ENCODE measurements at regions not wholly inside any gene's neighbourhood (a gene's known extent, or its start where the extent isn't known, plus 50 kb on each side); places are given as distances from the start of the nearest gene placed in this dataset.

GRCh38 chr3:152930516-152930915 is 95.6 kb downstream of the P2RY1 start:
- Mint-ChIP-seq H3K4me3 (no peak overlapping the region), H3K27ac (no peak overlapping the region), H3K9me3 (no peaks in the 10 kb centered on the region), H3K4me1 (no peaks in the 10 kb centered on the region), H3K27me3 (peaks cover 0 to 14% of the 10 kb centered on the region in 2 donors), H3K36me3 (no peaks in the 10 kb centered on the region)
- DNase-seq, result no peak
- ATAC-seq (replicated peaks), result no peak

DNA sequence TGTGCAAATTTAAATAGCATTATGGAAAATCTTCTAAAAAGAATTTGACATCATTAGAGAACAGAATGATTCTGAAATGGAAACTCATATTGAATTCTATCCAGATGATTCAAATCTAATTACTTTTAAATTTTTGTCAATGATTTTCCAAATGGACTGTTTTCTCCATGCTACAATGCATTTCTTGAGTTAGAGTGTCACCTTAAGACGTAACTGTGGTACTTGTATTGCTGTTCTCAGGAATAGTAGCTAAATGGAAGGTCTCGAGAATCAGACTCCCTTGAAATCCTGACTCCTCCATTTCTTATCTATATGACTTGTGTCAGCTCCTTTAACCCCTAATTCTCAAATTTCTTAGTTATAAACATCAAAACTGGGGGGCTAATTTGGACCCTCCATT is 102.3 kb downstream of the P2RY1 start:
- no peak for DNase-seq
- Mint-ChIP-seq H3K27me3 (peaks cover 0 to 6% of the 10 kb centered on the region in 2 donors), H3K9me3 (no peaks in the 10 kb centered on the region), H3K36me3 (no peaks in the 10 kb centered on the region), H3K4me1 (no peaks in the 10 kb centered on the region), H3K4me3 (no peak overlapping the region), H3K27ac (no peak overlapping the region)
- ATAC-seq (replicated peaks), result no peak

GRCh38 chr3:152938974-152939636 is 104.2 kb downstream of the P2RY1 start:
- H3K27me3 Mint-ChIP-seq, result peaks cover 0 to 6% of the 10 kb centered on the region in 2 donors
- ATAC-seq (replicated peaks) (no peak), DNase-seq (no peak)
- H3K9me3 Mint-ChIP-seq, result no peaks in the 10 kb centered on the region
- H3K4me3 Mint-ChIP-seq, result no peak overlapping the region
- no peaks in the 10 kb centered on the region for H3K36me3 Mint-ChIP-seq
- H3K4me1 Mint-ChIP-seq, result no peaks in the 10 kb centered on the region
- no peak overlapping the region for H3K27ac Mint-ChIP-seq

GRCh38 chr3:152941859-152942258 is 106.9 kb downstream of the P2RY1 start:
- Mint-ChIP-seq H3K9me3 (no peaks in the 10 kb centered on the region), H3K27ac (no peak overlapping the region), H3K36me3 (no peaks in the 10 kb centered on the region), H3K4me3 (no peak overlapping the region), H3K27me3 (no peaks in the 10 kb centered on the region), H3K4me1 (no peaks in the 10 kb centered on the region)
- DNase-seq (no peak), ATAC-seq (replicated peaks) (no peak)

- H3K4me3 Mint-ChIP-seq, result no peak overlapping the region
- no peaks in the 10 kb centered on the region for H3K27me3 Mint-ChIP-seq
- H3K27ac Mint-ChIP-seq, result no peak overlapping the region
- DNase-seq (no peak), ATAC-seq (replicated peaks) (no peak)
- no peaks in the 10 kb centered on the region for H3K9me3 Mint-ChIP-seq
- H3K4me1 Mint-ChIP-seq, result no peaks in the 10 kb centered on the region
- no peaks in the 10 kb centered on the region for H3K36me3 Mint-ChIP-seq
Observed at GRCh38 chr3:152942366-152942765, 107.4 kb downstream of the P2RY1 start.

- Mint-ChIP-seq H3K27me3 (no peaks in the 10 kb centered on the region), H3K4me3 (no peak overlapping the region), H3K36me3 (no peaks in the 10 kb centered on the region), H3K9me3 (no peaks in the 10 kb centered on the region), H3K4me1 (no peaks in the 10 kb centered on the region), H3K27ac (no peak overlapping the region)
- ATAC-seq (replicated peaks) (no peak), DNase-seq (no peak)
Observed at GRCh38 chr3:152943645-152944044, 108.7 kb downstream of the P2RY1 start.

DNA sequence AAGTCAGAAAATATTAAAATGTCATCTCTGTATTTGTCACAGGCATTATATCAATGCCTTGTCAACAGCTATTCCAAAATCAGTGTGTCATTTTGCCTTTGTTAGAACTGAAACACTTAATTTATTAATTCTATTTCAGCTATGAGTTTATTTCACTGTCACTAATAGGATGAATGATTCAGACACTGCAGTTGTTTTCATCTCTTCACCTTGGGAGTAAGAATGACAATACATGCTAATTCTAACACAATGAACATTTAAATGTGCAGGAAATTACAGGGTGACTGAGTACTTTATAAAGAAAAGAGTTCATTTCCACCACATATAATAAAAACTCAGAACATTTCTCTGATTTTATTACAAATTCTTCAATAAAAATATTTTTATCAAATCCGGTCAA is 109.7 kb downstream of the P2RY1 start:
- ATAC-seq (replicated peaks), result no peak
- Mint-ChIP-seq H3K4me1 (no peaks in the 10 kb centered on the region), H3K36me3 (no peaks in the 10 kb centered on the region), H3K27me3 (peaks cover 0 to 1% of the 10 kb centered on the region in 2 donors), H3K27ac (no peak overlapping the region), H3K9me3 (no peaks in the 10 kb centered on the region), H3K4me3 (no peak overlapping the region)
- no peak for DNase-seq

DNA sequence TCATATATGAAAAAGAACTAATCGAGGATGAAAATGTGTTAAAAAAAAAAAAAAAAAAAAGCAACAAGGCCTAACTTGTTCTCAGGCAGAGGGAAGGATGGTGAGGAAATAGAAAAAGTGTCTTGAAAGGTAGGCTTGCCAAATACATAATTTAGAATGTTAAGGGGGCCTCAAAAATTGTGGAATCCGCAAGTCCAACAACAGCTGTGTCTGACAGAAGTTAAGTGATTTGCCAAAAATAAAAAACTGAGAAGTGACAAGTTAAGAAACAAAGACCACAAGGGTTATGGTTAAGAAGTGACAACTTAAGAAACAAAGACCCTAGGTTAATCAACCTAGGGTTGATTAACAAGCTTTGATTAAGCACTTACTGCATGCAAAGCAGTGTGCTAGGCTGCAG is 110.6 kb downstream of the P2RY1 start:
- H3K4me3 Mint-ChIP-seq, result no peak overlapping the region
- H3K36me3 Mint-ChIP-seq, result no peaks in the 10 kb centered on the region

DNA sequence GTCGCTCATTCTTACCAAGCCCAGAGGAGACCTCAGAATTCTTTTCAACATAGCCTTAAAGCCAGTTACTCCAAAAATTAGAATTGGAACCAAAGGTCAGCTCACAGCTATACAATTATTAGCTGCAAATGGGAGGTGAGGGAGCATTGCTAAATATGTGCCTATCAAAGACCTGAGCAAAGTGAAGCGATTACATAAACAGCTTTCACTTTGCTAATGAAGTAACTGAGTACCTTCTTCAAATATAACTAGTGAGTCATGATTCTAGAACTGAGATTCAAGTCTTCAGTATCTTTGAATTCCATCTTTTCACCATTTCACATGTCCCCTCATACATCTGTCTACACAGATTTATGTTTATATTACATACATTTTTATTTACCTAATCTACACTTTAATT is 122.6 kb downstream of the P2RY1 start:
- peaks cover 1 to 3% of the 10 kb centered on the region in 2 donors for H3K4me1 Mint-ChIP-seq
- no peaks in the 10 kb centered on the region for H3K36me3 Mint-ChIP-seq
- H3K4me3 Mint-ChIP-seq, result no peak overlapping the region
- H3K27me3 Mint-ChIP-seq, result no peaks in the 10 kb centered on the region
- no peak for DNase-seq
- ATAC-seq (replicated peaks), result no peak
- H3K9me3 Mint-ChIP-seq, result no peaks in the 10 kb centered on the region
- H3K27ac Mint-ChIP-seq, result no peak overlapping the region

More for the DNA sequence above, 110.6 kb downstream of the P2RY1 start:
- Mint-ChIP-seq H3K27ac (no peak overlapping the region), H3K9me3 (no peaks in the 10 kb centered on the region), H3K27me3 (peaks cover 0 to 5% of the 10 kb centered on the region in 2 donors), H3K4me1 (no peaks in the 10 kb centered on the region)
- ATAC-seq (replicated peaks) (no peak), DNase-seq (no peak)

DNA sequence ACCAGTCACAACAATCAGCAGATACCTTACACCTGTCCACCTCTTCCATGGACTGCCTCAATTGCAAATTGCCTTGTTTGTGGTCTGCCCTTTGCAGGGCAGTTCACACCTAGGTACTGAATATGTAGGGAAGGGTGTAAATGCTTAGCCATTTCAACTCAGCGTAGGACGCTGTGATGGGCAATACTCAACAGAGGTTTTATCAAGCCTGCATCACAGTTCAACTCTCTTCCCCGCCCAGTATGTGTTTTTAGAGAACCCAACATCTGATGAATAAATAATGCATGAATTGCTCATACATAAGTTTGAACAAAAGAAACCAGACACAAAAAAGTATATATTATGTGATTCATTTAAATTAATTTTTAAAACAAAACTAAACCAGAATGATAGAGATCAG is 124.4 kb downstream of the P2RY1 start:
- Mint-ChIP-seq H3K4me1 (peaks cover 10 to 19% of the 10 kb centered on the region in 2 donors), H3K4me3 (no peak overlapping the region), H3K36me3 (peaks cover 0 to 8% of the 10 kb centered on the region in 2 donors), H3K27ac (no peak overlapping the region), H3K9me3 (peaks cover 0 to 8% of the 10 kb centered on the region in 2 donors), H3K27me3 (no peaks in the 10 kb centered on the region)
- no peak for ATAC-seq (replicated peaks)
- DNase-seq, result no peak

GRCh38 chr3:152960684-152961083 is 125.8 kb downstream of the P2RY1 start:
- DNase-seq (no peak), ATAC-seq (replicated peaks) (no peak)
- H3K27me3 Mint-ChIP-seq, result no peaks in the 10 kb centered on the region
- H3K4me3 Mint-ChIP-seq, result no peak overlapping the region
- no peak overlapping the region for H3K27ac Mint-ChIP-seq
- H3K9me3 Mint-ChIP-seq, result peaks cover 0 to 8% of the 10 kb centered on the region in 2 donors
- H3K4me1 Mint-ChIP-seq, result peaks cover 17 to 33% of the 10 kb centered on the region in 2 donors
- H3K36me3 Mint-ChIP-seq, result peaks cover 0 to 9% of the 10 kb centered on the region in 2 donors

DNA sequence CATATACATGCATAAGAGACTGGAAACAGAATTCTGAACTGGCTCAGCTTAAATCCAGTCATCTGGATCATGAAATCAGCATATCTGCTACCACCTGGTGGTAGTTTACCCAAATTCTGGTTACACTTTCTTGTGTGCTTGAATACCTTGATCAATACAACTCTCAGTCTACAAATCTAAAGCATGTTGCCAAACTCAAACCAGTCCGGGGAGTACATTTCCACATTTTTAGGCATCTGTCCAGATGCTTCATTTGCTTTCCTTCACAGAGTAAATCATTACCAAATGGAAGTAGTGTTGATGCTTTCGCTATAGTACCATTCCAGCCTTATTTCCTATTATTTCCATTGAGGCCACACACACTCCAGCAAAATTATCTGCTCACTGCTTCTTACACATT is 126.4 kb downstream of the P2RY1 start:
- H3K4me3 Mint-ChIP-seq, result no peak overlapping the region
- H3K4me1 Mint-ChIP-seq, result peaks cover 17 to 33% of the 10 kb centered on the region in 2 donors
- H3K27ac Mint-ChIP-seq, result no peak overlapping the region
- no peak for DNase-seq
- peaks cover 0 to 8% of the 10 kb centered on the region in 2 donors for H3K9me3 Mint-ChIP-seq
- H3K36me3 Mint-ChIP-seq, result peaks cover 0 to 9% of the 10 kb centered on the region in 2 donors
- peak in 1 of 2 donors; percentile 22 for ATAC-seq (replicated peaks)
- H3K27me3 Mint-ChIP-seq, result no peaks in the 10 kb centered on the region

DNA sequence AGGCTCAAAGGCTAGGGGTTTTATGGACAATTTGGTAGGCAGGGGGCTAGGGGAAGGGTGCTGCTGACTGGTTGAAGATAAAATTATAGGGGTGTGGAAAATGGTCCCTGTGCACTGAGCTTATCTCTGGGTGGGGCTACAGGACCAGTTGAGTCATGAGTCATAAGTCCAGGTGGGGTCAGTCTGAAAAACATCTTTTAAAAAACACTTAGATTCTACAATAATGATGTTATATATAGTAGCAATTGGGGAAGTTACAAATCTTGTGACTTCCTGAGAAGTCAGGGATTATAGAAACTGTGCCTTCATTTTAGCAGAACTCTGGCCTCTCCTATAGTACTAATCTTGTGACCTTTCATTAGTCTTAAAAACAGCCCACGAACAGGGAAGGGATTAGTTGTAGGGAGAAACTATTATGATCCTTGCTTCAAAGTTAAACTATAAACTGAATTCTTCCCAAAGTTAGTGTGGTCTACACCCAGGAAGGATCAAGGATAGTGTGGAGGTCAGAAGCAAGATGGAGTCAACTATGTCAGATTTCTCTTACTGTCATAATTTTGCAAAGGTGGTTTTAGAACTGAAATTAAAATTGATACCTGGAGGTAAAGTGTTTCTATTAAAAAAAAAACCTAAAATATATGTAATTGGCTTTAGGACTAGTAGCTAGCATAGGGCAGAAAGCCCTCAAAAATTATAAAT is 130.1 kb downstream of the P2RY1 start:
- Mint-ChIP-seq H3K4me3 (peak overlapping the region in 1 of 2 donors; percentile 24), H3K27ac (peak overlapping the region; percentile 90), H3K9me3 (peaks cover 0 to 8% of the 10 kb centered on the region in 2 donors), H3K4me1 (peaks cover 17 to 33% of the 10 kb centered on the region in 2 donors), H3K27me3 (no peaks in the 10 kb centered on the region), H3K36me3 (peaks cover 0 to 9% of the 10 kb centered on the region in 2 donors)
- ATAC-seq (replicated peaks) (peak; percentile 91 to 94), DNase-seq (peak; percentile 14)

DNA sequence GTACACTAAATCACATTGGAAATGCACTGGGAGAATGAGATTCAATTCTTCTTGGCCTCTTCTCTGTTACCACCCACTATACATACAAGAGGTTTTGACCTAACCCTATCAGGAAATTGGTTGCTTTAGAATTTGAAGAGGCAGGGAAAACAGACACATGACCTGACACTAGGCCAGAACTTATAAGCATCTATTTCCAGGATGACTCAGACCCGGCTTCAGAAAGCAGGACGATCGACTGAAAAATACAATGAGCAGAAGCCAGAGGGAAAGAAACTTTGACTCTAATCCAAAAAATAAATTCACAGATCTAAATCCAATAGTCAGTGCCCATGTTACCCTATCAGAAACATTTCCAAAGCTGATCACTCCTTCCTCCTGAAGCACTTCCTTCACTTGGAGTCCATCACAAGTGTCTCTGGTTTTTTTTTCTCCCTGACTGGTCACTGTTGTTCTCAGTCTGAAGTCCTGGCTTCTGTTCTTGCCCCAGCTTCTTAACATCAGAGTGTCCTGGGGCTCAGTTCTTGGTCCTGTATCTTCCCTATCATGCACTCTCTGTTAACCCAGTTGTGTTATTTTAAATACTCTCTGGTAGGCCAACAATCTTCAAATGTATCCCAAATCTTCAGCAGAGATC is 133.6 kb downstream of the P2RY1 start:
- no peaks in the 10 kb centered on the region for H3K27me3 Mint-ChIP-seq
- no peak overlapping the region for H3K27ac Mint-ChIP-seq
- H3K36me3 Mint-ChIP-seq, result peaks cover 0 to 4% of the 10 kb centered on the region in 2 donors
- H3K4me3 Mint-ChIP-seq, result no peak overlapping the region
- H3K9me3 Mint-ChIP-seq, result peaks cover 0 to 3% of the 10 kb centered on the region in 2 donors
- peaks cover 10 to 20% of the 10 kb centered on the region in 2 donors for H3K4me1 Mint-ChIP-seq
- ATAC-seq (replicated peaks) (no peak), DNase-seq (no peak)
